Endothelial cell of umbilical vein (primary cell): ENCODE measurements at regions not wholly inside any gene's neighbourhood (a gene's known extent, or its start where the extent isn't known, plus 50 kb on each side); places are given as distances from the start of the nearest gene placed in this dataset.
"Not testable (repeated sequence)": the region's sequence is repeated elsewhere in the genome, so short reads cannot be mapped to it uniquely, and the experiment has no call there.

Experiments used
- CTCF ChIP-seq, 2 donors: IDR thresholded peaks; 1 replicate in 1 of 2; 2 replicates in 1 of 2; pipeline ENCODE4 v1.5.1; 2011; ENCODE audit warnings: low read length in 2 of 2, mild to moderate bottlenecking in 2 of 2, moderate library complexity in 2 of 2, control low read depth in 1 of 2, inconsistent platforms in 1 of 2, low read depth in 1 of 2; ENCODE audit not compliant: insufficient read depth in 1 of 2; ENCODE audit errors: extremely low read depth in 1 of 2
- EZH2 ChIP-seq: IDR thresholded peaks from 2 replicates; pipeline ENCODE4 v1.6.1; 2012; ENCODE audit warnings: borderline replicate concordance, low read depth, mild to moderate bottlenecking, moderate library complexity, low read length, inconsistent platforms; ENCODE audit not compliant: severe bottlenecking
- FOS ChIP-seq: IDR thresholded peaks from 2 replicates; pipeline ENCODE4 v1.6.1; 2011; ENCODE audit warnings: mild to moderate bottlenecking, low read length, moderate library complexity, borderline replicate concordance; ENCODE audit not compliant: insufficient read depth
- JUN ChIP-seq: IDR thresholded peaks from 2 replicates; pipeline ENCODE4 v1.6.1; 2011; ENCODE audit warnings: borderline replicate concordance, low read depth; ENCODE audit not compliant: insufficient read length, insufficient read depth
- MYC ChIP-seq: IDR thresholded peaks from one replicate; pipeline ENCODE4 v1.6.1; 2011; ENCODE audit warnings: mild to moderate bottlenecking, low read depth, low read length
- POLR2A ChIP-seq: IDR thresholded peaks from 2 replicates; pipeline ENCODE4 v1.6.1; 2012; ENCODE audit warnings: low read depth, mild to moderate bottlenecking, control low read depth, low read length
- POLR2AphosphoS5 ChIP-seq: IDR thresholded peaks from 2 replicates; pipeline ENCODE4 v1.6.1; 2012; ENCODE audit warnings: low read depth, mild to moderate bottlenecking, control low read depth, low read length, moderate library complexity; ENCODE audit not compliant: insufficient read depth
- TF ChIP-seq, protein P1 (sequence below): IDR thresholded peaks from 2 replicates; pipeline ENCODE4 v1.6.1; 2011; ENCODE audit not compliant: insufficient read depth, insufficient read length

GRCh38 chr11:50348018-50348417 is 315.3 kb downstream of the OR4C45 start:
- not testable (repeated sequence) for TF ChIP-seq CTCF (IDR thresholded peaks at IDR 0.05; ENCODE audit: extremely low read depth in 1 of 2, insufficient read depth in 1 of 2, low read depth in 1 of 2, low read length in 2 of 2); EZH2; JUN; FOS; POLR2A; POLR2AphosphoS5; MYC
- TF ChIP-seq, protein P1, sequence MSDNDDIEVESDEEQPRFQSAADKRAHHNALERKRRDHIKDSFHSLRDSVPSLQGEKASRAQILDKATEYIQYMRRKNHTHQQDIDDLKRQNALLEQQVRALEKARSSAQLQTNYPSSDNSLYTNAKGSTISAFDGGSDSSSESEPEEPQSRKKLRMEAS: not testable (repeated sequence)
